ENCODE measurements at regions not wholly inside any gene's neighbourhood (a gene's known extent, or its start where the extent isn't known, plus 50 kb on each side); places are given as distances from the start of the nearest gene placed in this dataset.
A peak's percentile ranks its signal among the peaks of the same experiment; 100 is the strongest.

DNA sequence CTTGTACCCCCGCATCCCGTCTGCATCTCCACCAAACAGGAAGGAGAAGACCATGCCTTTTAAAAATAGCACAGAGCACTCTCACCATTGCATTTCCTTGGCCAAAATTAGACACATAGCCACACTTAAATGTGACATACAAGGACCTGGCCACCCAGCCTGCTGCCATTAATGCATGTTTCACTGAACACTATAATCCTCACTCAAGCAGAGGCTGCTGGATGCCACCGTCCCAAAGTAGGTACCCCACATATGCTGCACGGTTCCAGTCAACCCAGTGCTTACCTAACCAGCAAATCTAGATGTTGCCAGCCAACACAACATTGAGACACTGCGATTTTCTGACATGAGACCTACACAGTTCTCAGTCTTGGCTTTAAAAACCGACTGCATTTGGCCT, 107.7 kb downstream of the ADSS2 start:
- H3K27ac ChIP-seq, result no peak overlapping the region
- TF ChIP-seq, protein P1, sequence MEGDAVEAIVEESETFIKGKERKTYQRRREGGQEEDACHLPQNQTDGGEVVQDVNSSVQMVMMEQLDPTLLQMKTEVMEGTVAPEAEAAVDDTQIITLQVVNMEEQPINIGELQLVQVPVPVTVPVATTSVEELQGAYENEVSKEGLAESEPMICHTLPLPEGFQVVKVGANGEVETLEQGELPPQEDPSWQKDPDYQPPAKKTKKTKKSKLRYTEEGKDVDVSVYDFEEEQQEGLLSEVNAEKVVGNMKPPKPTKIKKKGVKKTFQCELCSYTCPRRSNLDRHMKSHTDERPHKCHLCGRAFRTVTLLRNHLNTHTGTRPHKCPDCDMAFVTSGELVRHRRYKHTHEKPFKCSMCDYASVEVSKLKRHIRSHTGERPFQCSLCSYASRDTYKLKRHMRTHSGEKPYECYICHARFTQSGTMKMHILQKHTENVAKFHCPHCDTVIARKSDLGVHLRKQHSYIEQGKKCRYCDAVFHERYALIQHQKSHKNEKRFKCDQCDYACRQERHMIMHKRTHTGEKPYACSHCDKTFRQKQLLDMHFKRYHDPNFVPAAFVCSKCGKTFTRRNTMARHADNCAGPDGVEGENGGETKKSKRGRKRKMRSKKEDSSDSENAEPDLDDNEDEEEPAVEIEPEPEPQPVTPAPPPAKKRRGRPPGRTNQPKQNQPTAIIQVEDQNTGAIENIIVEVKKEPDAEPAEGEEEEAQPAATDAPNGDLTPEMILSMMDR (conservative IDR thresholded peaks at IDR 0.05), result no peak

DNA sequence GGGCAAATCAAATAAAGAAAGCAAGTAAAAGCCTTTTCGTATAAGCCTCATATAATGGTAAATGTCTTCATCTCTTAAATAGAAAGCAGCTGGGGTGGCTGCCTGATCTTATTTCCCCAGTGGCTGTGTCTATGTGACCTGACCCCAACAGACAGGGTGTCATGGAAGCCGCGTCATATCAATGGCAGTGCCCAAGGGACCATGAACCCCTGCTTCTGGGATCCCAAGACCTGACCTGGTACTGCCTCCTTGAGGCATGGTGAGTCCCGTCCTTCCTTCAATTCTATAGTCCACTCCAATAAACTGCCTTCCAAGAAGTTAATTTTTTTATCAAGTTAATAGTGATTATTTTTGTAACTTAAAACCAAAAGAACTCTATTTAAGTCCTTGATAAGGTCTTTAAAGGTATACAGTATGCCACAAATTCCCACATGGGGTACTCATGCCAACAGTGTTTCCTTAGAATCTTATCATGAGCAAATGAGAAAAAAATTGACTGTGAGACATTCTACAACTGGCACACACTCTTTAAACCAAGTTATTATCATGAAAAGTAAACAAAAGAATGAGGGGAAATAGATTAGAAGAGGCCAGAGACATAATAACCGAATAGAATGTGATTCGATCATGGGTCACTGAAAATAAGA, 104.6 kb downstream of the ADSS2 start:
- TF ChIP-seq, protein P1 (conservative IDR thresholded peaks at IDR 0.05), result no peak
- peak overlapping the region; percentile 23; the same call in 1 of the 2 replicates for H3K27ac ChIP-seq

DNA sequence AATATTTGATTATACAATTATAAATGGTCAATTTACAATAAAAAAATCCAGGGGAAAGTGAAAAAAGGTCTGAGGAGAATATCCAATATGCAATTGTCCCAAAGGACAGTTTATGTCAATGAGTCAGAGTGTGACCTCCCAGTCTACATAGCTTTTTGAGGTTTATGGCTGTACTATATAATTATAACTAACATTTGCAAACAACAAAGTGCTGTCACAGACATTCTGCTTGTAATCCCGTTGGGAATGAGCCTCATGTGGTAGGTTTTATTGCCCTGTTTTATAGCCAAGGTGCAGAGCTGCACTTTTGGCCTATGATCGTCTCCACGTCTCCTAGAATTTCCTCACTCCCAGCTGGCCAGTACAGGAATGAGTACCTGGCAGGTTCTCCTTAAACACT, 103.8 kb downstream of the ADSS2 start:
- TF ChIP-seq, protein P1 (conservative IDR thresholded peaks at IDR 0.05), result no peak
- H3K27ac ChIP-seq, result peak overlapping the region; percentile 23; the same call in 1 of the 2 replicates

DNA sequence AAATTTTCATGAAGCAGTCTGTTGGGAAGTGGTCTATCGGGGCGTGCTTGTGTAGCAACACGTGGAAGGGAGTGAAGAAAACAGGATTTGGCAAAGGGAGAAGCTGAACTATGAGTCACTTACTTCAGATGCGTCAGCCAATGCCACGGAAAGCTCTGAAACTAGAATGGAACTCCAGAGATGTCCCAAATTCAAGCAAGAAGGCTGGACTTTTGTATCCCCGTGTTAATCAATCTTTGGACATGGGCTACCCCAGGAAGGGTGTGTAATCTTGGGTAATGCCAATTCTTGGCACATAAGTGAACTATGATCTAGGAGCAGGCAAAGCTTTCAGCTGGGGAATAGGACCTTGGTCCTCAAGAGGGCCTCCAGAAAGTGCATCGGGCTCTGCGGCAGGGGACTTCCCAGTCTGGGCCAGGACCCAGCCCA, 102.6 kb downstream of the ADSS2 start:
- H3K27ac ChIP-seq, result no peak overlapping the region

DNA sequence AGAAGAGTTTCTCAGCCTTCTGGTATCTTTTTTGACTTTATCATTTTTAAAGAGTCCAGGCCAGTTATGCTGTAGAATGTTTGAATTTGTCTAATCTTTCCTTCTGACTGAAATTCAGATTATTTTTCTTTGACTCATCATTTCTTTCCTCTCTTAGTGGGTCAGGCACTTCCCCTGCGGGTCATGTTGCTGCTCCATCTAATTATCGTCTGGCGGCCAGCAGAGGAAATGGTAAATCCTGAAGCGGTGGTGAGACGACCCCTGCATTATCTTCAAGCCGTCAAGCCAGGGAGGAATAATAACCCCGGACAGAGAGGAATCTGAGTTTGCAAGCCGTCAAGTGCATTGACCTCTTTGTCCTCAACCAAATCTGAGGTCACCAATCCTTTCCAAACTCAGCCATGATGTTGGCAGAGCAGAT, 102.1 kb downstream of the ADSS2 start:
- H3K27ac ChIP-seq, result no peak overlapping the region
- TF ChIP-seq, protein P1 (conservative IDR thresholded peaks at IDR 0.05), result no peak

More for the DNA sequence above, 102.6 kb downstream of the ADSS2 start:
- TF ChIP-seq, protein P1 (conservative IDR thresholded peaks at IDR 0.05), result no peak

DNA sequence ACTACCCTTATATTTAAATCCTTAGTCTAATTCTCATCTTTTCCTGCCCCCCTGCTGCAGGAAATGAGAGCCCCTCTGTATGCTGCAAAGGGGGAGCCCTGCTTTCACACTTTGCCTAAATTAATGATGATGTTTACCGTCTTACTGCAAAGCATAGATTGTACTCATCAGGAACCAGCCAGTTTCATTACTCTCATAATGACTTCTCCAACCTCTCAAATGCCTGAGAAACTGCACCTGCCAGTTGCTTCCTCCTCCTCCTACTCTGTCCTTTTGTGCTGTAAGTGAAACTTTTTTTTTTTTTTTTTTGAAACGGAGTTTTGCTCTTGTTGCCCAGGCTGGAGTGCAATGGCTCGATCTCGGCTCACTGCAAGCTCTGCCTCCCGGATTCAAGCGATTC, 101.7 kb downstream of the ADSS2 start:
- TF ChIP-seq, protein P1 (conservative IDR thresholded peaks at IDR 0.05), result no peak
- H3K27ac ChIP-seq, result no peak overlapping the region

DNA sequence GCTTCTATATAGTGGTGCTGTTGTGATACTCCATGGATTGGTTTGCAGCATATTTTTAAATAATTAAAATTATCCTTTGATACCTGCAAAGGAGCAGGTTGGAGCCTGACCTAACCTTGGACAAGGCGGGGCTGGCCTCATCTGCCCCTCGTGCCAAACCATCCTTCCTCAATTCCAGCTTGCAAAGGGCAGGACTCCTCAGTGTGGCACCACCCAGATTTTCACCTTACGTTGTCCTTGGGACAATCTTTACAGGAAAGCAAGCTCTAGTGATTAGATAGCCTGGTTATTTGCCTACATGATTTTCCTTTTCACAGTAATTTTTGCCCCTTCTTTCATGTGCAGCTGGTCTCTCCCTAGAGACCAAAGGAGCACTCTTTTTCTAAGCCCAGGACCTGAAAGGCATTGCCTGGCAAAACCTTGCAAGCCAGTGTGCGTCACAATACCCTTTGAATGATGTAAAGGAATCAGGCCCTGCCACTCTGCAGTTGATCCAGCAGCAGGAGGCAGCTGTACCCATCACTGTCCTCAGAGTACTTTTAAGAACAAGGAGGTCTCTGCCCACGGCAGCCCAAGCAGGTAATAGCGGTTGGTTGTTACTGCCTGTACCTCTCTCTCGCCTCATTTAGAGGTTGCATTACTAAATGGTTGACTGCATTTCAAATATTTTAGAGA, 99.4 kb downstream of the ADSS2 start:
- TF ChIP-seq, protein P1 (conservative IDR thresholded peaks at IDR 0.05), result no peak
- H3K27ac ChIP-seq, result no peak overlapping the region
